ENCODE measurements at regions not wholly inside any gene's neighbourhood (a gene's known extent, or its start where the extent isn't known, plus 50 kb on each side); places are given as distances from the start of the nearest gene placed in this dataset.
A peak's percentile ranks its signal among the peaks of the same experiment; 100 is the strongest.
"Not testable (repeated sequence)": the region's sequence is repeated elsewhere in the genome, so short reads cannot be mapped to it uniquely, and the experiment has no call there.

DNA sequence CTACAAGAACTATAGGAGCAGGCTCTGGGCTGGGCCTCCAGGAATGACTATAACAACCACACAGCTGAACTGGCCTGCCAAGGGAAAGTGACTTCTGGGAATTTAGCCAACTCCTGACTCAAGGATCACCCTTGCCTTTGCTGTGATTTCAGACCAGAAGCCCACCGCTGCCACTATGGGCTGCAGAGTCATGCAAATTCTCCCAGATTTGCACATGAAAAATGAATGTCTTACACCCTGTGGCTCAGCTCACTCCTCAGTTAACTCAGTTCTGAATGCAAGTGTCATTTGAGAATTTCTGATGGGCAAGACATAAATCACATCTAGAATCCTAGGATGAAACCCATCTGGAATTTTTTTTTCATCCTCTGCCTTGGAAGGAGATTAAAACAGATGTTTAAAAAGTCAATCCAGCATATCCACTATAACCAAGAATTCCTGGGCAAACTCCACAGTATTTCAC is 186.5 kb upstream of the BET1 start:
- peak; percentile 64 for DNase-seq (ENCODE audit: low read depth)
- TF ChIP-seq, protein P1, sequence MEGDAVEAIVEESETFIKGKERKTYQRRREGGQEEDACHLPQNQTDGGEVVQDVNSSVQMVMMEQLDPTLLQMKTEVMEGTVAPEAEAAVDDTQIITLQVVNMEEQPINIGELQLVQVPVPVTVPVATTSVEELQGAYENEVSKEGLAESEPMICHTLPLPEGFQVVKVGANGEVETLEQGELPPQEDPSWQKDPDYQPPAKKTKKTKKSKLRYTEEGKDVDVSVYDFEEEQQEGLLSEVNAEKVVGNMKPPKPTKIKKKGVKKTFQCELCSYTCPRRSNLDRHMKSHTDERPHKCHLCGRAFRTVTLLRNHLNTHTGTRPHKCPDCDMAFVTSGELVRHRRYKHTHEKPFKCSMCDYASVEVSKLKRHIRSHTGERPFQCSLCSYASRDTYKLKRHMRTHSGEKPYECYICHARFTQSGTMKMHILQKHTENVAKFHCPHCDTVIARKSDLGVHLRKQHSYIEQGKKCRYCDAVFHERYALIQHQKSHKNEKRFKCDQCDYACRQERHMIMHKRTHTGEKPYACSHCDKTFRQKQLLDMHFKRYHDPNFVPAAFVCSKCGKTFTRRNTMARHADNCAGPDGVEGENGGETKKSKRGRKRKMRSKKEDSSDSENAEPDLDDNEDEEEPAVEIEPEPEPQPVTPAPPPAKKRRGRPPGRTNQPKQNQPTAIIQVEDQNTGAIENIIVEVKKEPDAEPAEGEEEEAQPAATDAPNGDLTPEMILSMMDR (conservative IDR thresholded peaks at IDR 0.05; ENCODE audit: low read depth, low read length): no peak
- H3K4me3 ChIP-seq (ENCODE audit: low read depth, low read length): no peak overlapping the region

DNA sequence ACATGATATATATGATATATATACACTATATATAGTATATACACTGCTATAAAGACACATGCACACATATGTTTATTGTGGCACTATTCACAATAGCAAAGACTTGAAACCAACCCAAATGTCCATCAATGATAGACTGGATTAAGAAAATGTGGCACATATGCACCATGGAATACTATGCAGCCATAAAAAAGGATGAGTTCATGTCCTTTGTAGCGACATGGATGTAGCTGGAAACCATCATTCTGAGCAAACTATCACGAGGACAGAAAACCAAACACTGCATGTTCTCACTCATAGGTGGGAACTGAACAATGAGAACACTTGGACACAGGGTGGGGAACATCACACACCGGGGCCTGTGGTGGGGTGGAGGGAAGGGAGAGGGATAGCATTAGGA is 190.3 kb upstream of the BET1 start:
- not testable (repeated sequence) for H3K4me3 ChIP-seq (ENCODE audit: low read depth, low read length); DNase-seq (ENCODE audit: low read depth)

DNA sequence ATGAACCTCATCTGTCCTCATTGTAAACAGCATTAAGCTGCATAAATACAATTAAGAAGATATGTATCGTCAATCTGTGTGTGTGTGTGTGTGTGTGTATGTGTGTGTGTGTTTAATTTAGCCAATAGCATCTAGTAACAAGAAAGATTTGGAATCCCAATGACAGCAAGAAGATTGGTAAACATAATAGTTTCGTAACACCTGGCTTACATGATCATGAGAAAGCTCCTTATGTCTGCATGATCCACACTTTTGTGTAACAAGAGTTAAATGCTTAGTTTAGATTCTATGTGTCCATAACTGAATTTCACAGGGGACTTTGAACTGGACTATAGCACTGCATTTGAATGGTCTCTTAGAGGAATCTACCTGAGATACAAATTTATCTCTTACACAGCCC is 191.0 kb upstream of the BET1 start:
- H3K4me3 ChIP-seq (ENCODE audit: low read depth, low read length): no peak overlapping the region
- DNase-seq (ENCODE audit: low read depth): no peak
- TF ChIP-seq, protein P1 (conservative IDR thresholded peaks at IDR 0.05; ENCODE audit: low read depth, low read length): no peak

DNA sequence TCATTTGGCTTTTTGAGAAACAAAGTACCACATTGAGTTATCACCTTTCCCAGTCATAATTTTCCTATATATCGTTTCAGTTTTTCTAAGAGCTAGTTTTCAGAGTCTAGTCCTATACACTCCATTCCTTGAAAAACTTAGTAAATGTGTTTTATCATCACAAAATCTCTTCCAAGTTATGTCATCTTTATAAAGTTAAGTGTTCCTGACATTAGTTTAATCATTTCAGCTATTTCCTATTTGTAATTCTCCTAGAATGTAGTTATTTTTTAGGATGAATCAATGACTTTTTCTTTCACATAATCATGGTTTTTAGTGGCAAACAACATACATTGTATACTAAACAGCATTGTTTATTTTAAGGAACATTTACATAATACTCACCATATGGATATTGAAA is 191.7 kb upstream of the BET1 start:
- TF ChIP-seq, protein P1 (conservative IDR thresholded peaks at IDR 0.05; ENCODE audit: low read depth, low read length): no peak
- no peak for DNase-seq (ENCODE audit: low read depth)
- H3K4me3 ChIP-seq (ENCODE audit: low read depth, low read length): no peak overlapping the region

DNA sequence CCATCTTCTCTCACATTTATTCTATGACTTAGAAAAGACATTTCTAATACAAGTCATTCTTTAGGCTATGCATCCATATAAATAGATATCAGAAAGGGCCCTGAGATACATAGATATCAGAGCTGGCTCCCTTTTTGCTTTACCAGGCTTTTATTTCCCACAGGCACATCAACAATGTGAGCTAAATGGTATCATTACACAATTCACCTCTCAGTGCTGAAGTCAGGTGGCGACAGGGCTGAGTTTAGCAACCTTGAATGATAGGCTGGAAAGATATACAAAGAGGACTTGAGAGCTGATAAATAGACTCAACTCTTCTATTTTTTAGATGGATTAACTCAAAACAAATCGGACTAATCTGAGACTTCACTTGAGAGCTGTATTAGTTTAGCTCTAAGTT is 189.2 kb upstream of the COL1A2 start:
- DNase-seq (ENCODE audit: low read depth): no peak
- H3K4me3 ChIP-seq (ENCODE audit: low read depth, low read length): no peak overlapping the region
- TF ChIP-seq, protein P1 (conservative IDR thresholded peaks at IDR 0.05; ENCODE audit: low read depth, low read length): no peak

DNA sequence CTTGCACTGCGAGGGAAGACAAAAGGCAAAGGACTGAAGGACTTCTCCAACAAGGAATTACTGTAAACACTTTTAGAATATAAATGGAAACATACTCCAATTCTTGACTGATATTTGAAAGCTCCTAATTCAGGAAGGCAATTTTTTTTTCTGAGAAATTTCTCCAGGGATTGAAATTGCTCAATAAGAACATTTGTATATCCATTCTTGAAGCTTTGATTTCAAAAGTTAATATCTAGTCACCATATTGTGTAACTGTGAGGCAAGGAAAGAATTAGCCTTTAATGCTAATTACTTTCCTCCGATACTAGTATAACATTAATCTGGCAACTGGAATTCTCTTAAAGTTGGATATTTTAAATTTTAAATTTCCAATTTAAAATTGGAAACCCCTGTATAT is 188.4 kb upstream of the COL1A2 start:
- H3K4me3 ChIP-seq (ENCODE audit: low read depth, low read length): no peak overlapping the region
- DNase-seq (ENCODE audit: low read depth): no peak
- TF ChIP-seq, protein P1 (conservative IDR thresholded peaks at IDR 0.05; ENCODE audit: low read depth, low read length): no peak

DNA sequence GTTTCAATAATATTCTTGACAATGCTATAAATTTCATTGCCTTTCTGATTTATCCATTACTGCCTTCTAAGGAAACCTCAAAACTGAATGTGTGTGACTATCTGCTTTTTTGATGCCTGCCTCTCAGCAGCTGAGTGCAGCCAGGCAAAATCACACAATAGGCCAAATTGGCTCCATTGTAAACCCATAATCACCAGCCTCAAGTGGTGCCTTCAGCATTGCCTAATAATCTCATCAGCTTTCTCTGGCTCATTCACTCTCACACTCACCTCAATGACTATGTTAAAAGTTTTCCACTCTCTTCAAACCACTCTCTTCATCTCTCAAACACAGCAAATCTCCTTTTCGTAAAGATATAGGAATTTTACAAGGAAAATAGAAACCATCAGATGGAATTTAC is 182.5 kb upstream of the COL1A2 start:
- DNase-seq (ENCODE audit: low read depth): no peak
- H3K4me3 ChIP-seq (ENCODE audit: low read depth, low read length): no peak overlapping the region
- TF ChIP-seq, protein P1 (conservative IDR thresholded peaks at IDR 0.05; ENCODE audit: low read depth, low read length): no peak

All from epithelial cell of proximal tubule (primary cell).